H1 (cell line): ENCODE measurements at regions not wholly inside any gene's neighbourhood (a gene's known extent, or its start where the extent isn't known, plus 50 kb on each side); places are given as distances from the start of the nearest gene placed in this dataset.

Source experiments
- CTCF ChIA-PET: fragments of 300-600 bp; sonication (Branson Sonifier 250); formaldehyde crosslinking; loops from one replicate; lab custom pipeline; 2021; ENCODE audit not compliant: partially characterized antibody; lab: Charles Lee
- POLR2A ChIA-PET: fragments of 300-600 bp; sonication (Branson Sonifier 250); formaldehyde crosslinking; loops from one replicate; lab custom pipeline; 2021; ENCODE audit warnings: inconsistent platforms; ENCODE audit not compliant: partially characterized antibody; lab: Charles Lee
- DNase-seq, 2 experiments: peaks; one replicate each; pipeline versions ENCODE4 v3.0.0 to v3.0.0-alpha.2; 2010 to 2022; ENCODE audit warnings: low spot score in 2 of 2, low read depth in 1 of 2, mixed read lengths in 1 of 2
- FAIRE-seq: peaks from 2 replicates; lab custom pipeline; 2011; peaks lifted over from hg19 to GRCh38; lab: Jason Lieb, UNC
- H2AFZ ChIP-seq: 2 replicates; pipeline ENCODE4 v1.8.1; 2012; ENCODE audit warnings: low read length, inconsistent platforms
- H2AK5ac ChIP-seq: 2 replicates; pipeline ENCODE4 v1.6.1; 2013; ENCODE audit warnings: low read depth, low read length
- H2BK120ac ChIP-seq: replicated peaks from 2 replicates; pipeline ENCODE3; 2013; ENCODE audit warnings: low read depth, low read length, inconsistent platforms
- H2BK12ac ChIP-seq: 2 replicates; pipeline ENCODE4 v1.6.1; 2013; ENCODE audit warnings: low read depth, low read length
- H2BK15ac ChIP-seq: 2 replicates; pipeline ENCODE4 v1.6.1; 2013; ENCODE audit warnings: low read length
- H2BK20ac ChIP-seq: 2 replicates; pipeline ENCODE4 v1.6.1; 2013; ENCODE audit warnings: low read length
- H2BK5ac ChIP-seq: 2 replicates; pipeline ENCODE4 v1.6.1; 2013; ENCODE audit warnings: low read depth, low read length
- H3K14ac ChIP-seq: 2 replicates; pipeline ENCODE4 v1.6.1; 2013; ENCODE audit warnings: inconsistent platforms; ENCODE audit not compliant: insufficient read length
- H3K18ac ChIP-seq: 2 replicates; pipeline ENCODE4 v1.6.1; 2013; ENCODE audit warnings: low read length; ENCODE audit errors: extremely low read depth
- H3K23ac ChIP-seq: 2 replicates; pipeline ENCODE4 v1.6.1; 2013; ENCODE audit warnings: inconsistent platforms; ENCODE audit not compliant: insufficient read length
- H3K23me2 ChIP-seq: 2 replicates; pipeline ENCODE4 v1.6.1; 2013; ENCODE audit warnings: low read depth, low read length
- H3K27ac ChIP-seq: 2 replicates; pipeline ENCODE4 v1.6.1; 2011; ENCODE audit warnings: low read depth, low read length, inconsistent platforms
- H3K27me3 ChIP-seq, 4 experiments: replicated peaks in 1 of 4; 1 replicate in 1 of 4; 2 replicates in 3 of 4; pipeline versions ENCODE4 v1.6.1 to v1.8.1; 2011 to 2013; ENCODE audit warnings: low read length in 3 of 4, mild to moderate bottlenecking in 3 of 4, inconsistent platforms in 2 of 4, mixed read lengths in 2 of 4, moderate library complexity in 1 of 4; ENCODE audit not compliant: control insufficient read depth in 3 of 4, insufficient read depth in 3 of 4; ENCODE audit errors: extremely low read depth in 1 of 4
- H3K36me3 ChIP-seq, 4 experiments: 2 replicates each; pipeline versions ENCODE4 v1.6.1 to v1.8.1; 2011 to 2013; ENCODE audit warnings: mild to moderate bottlenecking in 4 of 4, low read length in 3 of 4, moderate library complexity in 2 of 4, control low read depth in 1 of 4, inconsistent platforms in 1 of 4; ENCODE audit not compliant: insufficient read depth in 4 of 4, control insufficient read depth in 2 of 4
- H3K4ac ChIP-seq: replicated peaks from 2 replicates; pipeline ENCODE3; 2013; ENCODE audit warnings: low read length, low read depth, mixed read lengths, inconsistent platforms; ENCODE audit not compliant: insufficient read length
- H3K4me1 ChIP-seq, 4 experiments: replicated peaks in 1 of 4; 1 replicate in 1 of 4; 2 replicates in 3 of 4; pipeline versions ENCODE4 v1.6.1 to v1.8.1; 2011 to 2013; ENCODE audit warnings: low read length in 3 of 4, inconsistent platforms in 2 of 4, mixed read lengths in 1 of 4; ENCODE audit not compliant: insufficient read depth in 4 of 4, control insufficient read depth in 3 of 4
- H3K4me2 ChIP-seq, 2 experiments: 2 replicates each; pipeline versions ENCODE4 v1.6.1 to v1.8.1; 2011 to 2013; ENCODE audit warnings: low read depth in 2 of 2, low read length in 2 of 2, control low read depth in 1 of 2, inconsistent platforms in 1 of 2, mild to moderate bottlenecking in 1 of 2; ENCODE audit not compliant: insufficient read depth in 1 of 2
- H3K4me3 ChIP-seq, 4 experiments: fragments of 200-600, 300-600 bp in 1 of 4; sonication (generic), shearing (Covaris generic), sonication (Bioruptor Twin) in 1 of 4; 2 replicates each; pipeline versions ENCODE4 v1.5.1 to v1.8.1; 2011 to 2016; ENCODE audit warnings: low read length in 4 of 4, low read depth in 3 of 4, control low read depth in 2 of 4, inconsistent platforms in 2 of 4, mild to moderate bottlenecking in 2 of 4, mixed read lengths in 1 of 4, moderate library complexity in 1 of 4; ENCODE audit not compliant: insufficient read depth in 2 of 4; ENCODE audit errors: extremely low read depth in 1 of 4
- H3K56ac ChIP-seq: replicated peaks from 2 replicates; pipeline ENCODE3; 2013; ENCODE audit warnings: low read depth, mild to moderate bottlenecking, mixed read lengths, low read length, inconsistent platforms; ENCODE audit not compliant: insufficient read length
- H3K79me1 ChIP-seq: 2 replicates; pipeline ENCODE4 v1.6.1; 2013; ENCODE audit warnings: low read depth, low read length, control low read depth
- H3K79me2 ChIP-seq, 2 experiments: 2 replicates each; pipeline versions ENCODE4 v1.6.1 to v1.8.1; 2012 to 2013; ENCODE audit warnings: low read length in 2 of 2, mild to moderate bottlenecking in 2 of 2, inconsistent platforms in 1 of 2; ENCODE audit not compliant: insufficient read depth in 2 of 2, control insufficient read depth in 1 of 2
- H3K9ac ChIP-seq, 4 experiments: replicated peaks in 1 of 4; 1 replicate in 1 of 4; 2 replicates in 3 of 4; pipeline versions ENCODE4 v1.6.1 to v1.8.1; 2011 to 2013; ENCODE audit warnings: low read depth in 3 of 4, low read length in 3 of 4, control low read depth in 2 of 4, mild to moderate bottlenecking in 2 of 4, moderate library complexity in 2 of 4, inconsistent platforms in 1 of 4; ENCODE audit errors: extremely low read depth in 1 of 4
- H3K9me3 ChIP-seq, 2 experiments: 2 replicates each; pipeline versions ENCODE4 v1.6.1 to v1.8.1; 2012 to 2013; ENCODE audit warnings: mild to moderate bottlenecking in 2 of 2, moderate library complexity in 2 of 2, control low read depth in 1 of 2, inconsistent platforms in 1 of 2, low read depth in 1 of 2, low read length in 1 of 2, mixed read lengths in 1 of 2; ENCODE audit not compliant: insufficient read depth in 2 of 2
- H4K20me1 ChIP-seq, 2 experiments: replicated peaks in 1 of 2; 2 replicates each; pipeline versions ENCODE3 to v1.8.1; 2011 to 2013; ENCODE audit warnings: inconsistent platforms in 2 of 2, low read length in 2 of 2, mild to moderate bottlenecking in 1 of 2; ENCODE audit not compliant: insufficient read depth in 2 of 2, control insufficient read depth in 1 of 2
- H4K5ac ChIP-seq: 2 replicates; pipeline ENCODE4 v1.6.1; 2013; ENCODE audit warnings: low read length, low read depth, mixed read lengths, inconsistent platforms; ENCODE audit not compliant: insufficient read length
- H4K8ac ChIP-seq: 2 replicates; pipeline ENCODE4 v1.8.0; 2013; ENCODE audit warnings: mild to moderate bottlenecking, moderate library complexity, low read length, inconsistent platforms; ENCODE audit not compliant: insufficient read depth; ENCODE audit errors: extremely low read depth
- H4K91ac ChIP-seq: replicated peaks from 2 replicates; pipeline ENCODE3; 2013; ENCODE audit warnings: low read length, mixed read lengths, inconsistent platforms; ENCODE audit not compliant: insufficient read length
- ASH2L ChIP-seq: fragments of 200-600, 300-600 bp; sonication (generic); IDR thresholded peaks from one replicate; pipeline ENCODE4 v1.7.1; 2017; ENCODE audit warnings: low read length
- CTCF ChIP-seq, 3 experiments: IDR thresholded peaks; 1 replicate in 2 of 3; 2 replicates in 1 of 3; pipeline versions ENCODE4 v1.5.1 to v1.6.1; 2011; ENCODE audit warnings: low read length in 3 of 3, mild to moderate bottlenecking in 3 of 3, inconsistent platforms in 2 of 3, low read depth in 1 of 3, moderate library complexity in 1 of 3; ENCODE audit not compliant: insufficient read depth in 1 of 3; ENCODE audit errors: control extremely low read depth in 1 of 3
- EGR1 ChIP-seq: IDR thresholded peaks from 2 replicates; pipeline ENCODE4 v1.6.1; 2011; ENCODE audit warnings: low read depth, low read length, borderline replicate concordance
- EP300 ChIP-seq, 2 experiments: IDR thresholded peaks; 1 replicate in 1 of 2; 2 replicates in 1 of 2; pipeline ENCODE4 v1.6.1; 2011 to 2012; ENCODE audit warnings: low read depth in 2 of 2, low read length in 2 of 2, mild to moderate bottlenecking in 2 of 2, borderline replicate concordance in 1 of 2, inconsistent platforms in 1 of 2, moderate library complexity in 1 of 2
- HDAC2 ChIP-seq, 2 experiments: fragments of 300-600 bp in 1 of 2; sonication (generic) in 1 of 2; IDR thresholded peaks; 2 replicates each; pipeline ENCODE4 v1.6.1; 2011 to 2012; ENCODE audit warnings: low read depth in 2 of 2, low read length in 2 of 2, mild to moderate bottlenecking in 2 of 2, moderate library complexity in 2 of 2, borderline replicate concordance in 1 of 2, inconsistent platforms in 1 of 2
- HDAC6 ChIP-seq: IDR thresholded peaks from one replicate; pipeline ENCODE4 v1.7.1; 2012; ENCODE audit warnings: low read depth, mild to moderate bottlenecking, inconsistent platforms, low read length, moderate library complexity
- JUND ChIP-seq: IDR thresholded peaks from 2 replicates; pipeline ENCODE4 v1.6.1; 2011; ENCODE audit warnings: mild to moderate bottlenecking, improper control_type of control experiment, low read length
- PHF8 ChIP-seq: fragments of 200-600 bp; sonication (generic); conservative IDR thresholded peaks from 2 replicates; pipeline ENCODE4 v1.7.1; 2012; ENCODE audit warnings: low read depth, mild to moderate bottlenecking, inconsistent platforms, low read length, moderate library complexity
- RFX5 ChIP-seq: IDR thresholded peaks from 2 replicates; pipeline ENCODE4 v1.6.1; 2011; ENCODE audit warnings: low read depth, low read length, improper control_type of control experiment, borderline replicate concordance
- SAP30 ChIP-seq: fragments of 300-600 bp; sonication (generic); IDR thresholded peaks from 2 replicates; pipeline ENCODE4 v1.7.1; 2012; ENCODE audit warnings: low read length, moderate library complexity, mild to moderate bottlenecking, inconsistent platforms; ENCODE audit not compliant: insufficient read depth, insufficient replicate concordance
- SIRT6 ChIP-seq: IDR thresholded peaks from one replicate; pipeline ENCODE4 v1.7.1; 2012; ENCODE audit warnings: low read length, inconsistent platforms
- YY1 ChIP-seq: IDR thresholded peaks from 2 replicates; pipeline ENCODE4 v1.6.1; 2011; ENCODE audit warnings: low read depth, mild to moderate bottlenecking, low read length
- WGBS, 2 experiments: shearing (Covaris generic) in 1 of 2; methylation state at CpG; one replicate each; pipeline versions ENCODE4 v1.1.6 to v1.1.7; 2013 to 2015; ENCODE audit warnings: low lambda C conversion rate in 2 of 2, mixed read lengths in 2 of 2, inconsistent platforms in 1 of 2, low coverage in 1 of 2, missing lambda C conversion rate in 1 of 2; ENCODE audit not compliant: insufficient replicate concordance in 2 of 2, insufficient coverage in 1 of 2, insufficient read length in 1 of 2; ENCODE audit errors: extremely low coverage in 1 of 2, missing lambda C conversion rate in 1 of 2; 5-methylcytosine and 5-hydroxymethylcytosine counted together

GRCh38 chr5:33088176-33088575 lies 352.6 kb upstream of the TARS1 start:
- Histone ChIP-seq H3K18ac (no peak overlapping the region), H2BK20ac (no peak overlapping the region), H4K20me1 (no peaks in the 10 kb centered on the region), H3K27ac (no peak overlapping the region), H3K36me3 (no peaks in the 10 kb centered on the region), H3K79me2 (no peaks in the 10 kb centered on the region), H3K56ac (no peak overlapping the region), H4K5ac (no peak overlapping the region), H2BK120ac (no peak overlapping the region), H4K91ac (no peak overlapping the region), H2BK15ac (no peak overlapping the region), H3K27me3 (no peaks in the 10 kb centered on the region), H2BK12ac (no peak overlapping the region), H3K4me1 (peaks cover 0 to 4% (median 0%) of the 10 kb centered on the region in 4 experiments; a peak in 1 of 7 replicates), H3K4ac (no peak overlapping the region), H3K4me3 (no peak overlapping the region), H3K4me2 (no peak overlapping the region), H3K14ac (no peak overlapping the region), H3K23me2 (no peaks in the 10 kb centered on the region), H2BK5ac (no peak overlapping the region), H3K79me1 (no peaks in the 10 kb centered on the region; the same call in 1 of the 2 replicates), H3K9ac (no peak overlapping the region), H2AK5ac (no peak overlapping the region), H3K9me3 (no peaks in the 10 kb centered on the region), H2AFZ (no peak overlapping the region), H3K23ac (no peak overlapping the region), H4K8ac (no peak overlapping the region)
- POLR2A ChIA-PET = no interaction called here
- DNase-seq = no peak
- CTCF ChIA-PET = interaction anchor here (0.6 to 1.2 kb wide), 2 partner anchors 147 to 181 kb away, joined by 3 read pairs; no protein-coding TSS in a partner anchor
- FAIRE-seq = no peak
- 86% methylated on average over 2 of the region's 2 CpGs; no CpG with 5 or more reads in 1 of the 2 experiments for WGBS, 2 experiments
- TF ChIP-seq CTCF (IDR thresholded peaks at IDR 0.05; ENCODE audit: control extremely low read depth in 1 of 3, insufficient read depth in 1 of 3, low read depth in 1 of 3, low read length in 3 of 3) (no peak), YY1 (no peak), ASH2L (no peak), SAP30 (no peak), EGR1 (no peak), EP300 (IDR thresholded peaks at IDR 0.05; ENCODE audit: borderline replicate concordance in 1 of 2, low read depth in 2 of 2, low read length in 2 of 2) (no peak), RFX5 (no peak), PHF8 (no peak), SIRT6 (no peak), HDAC6 (no peak), HDAC2 (IDR thresholded peaks at IDR 0.05; ENCODE audit: borderline replicate concordance in 1 of 2, low read depth in 2 of 2, low read length in 2 of 2) (no peak), JUND (no peak)
